Fibroblast of skin of right quadriceps (primary cell): ENCODE measurements at regions not wholly inside any gene's neighbourhood (a gene's known extent, or its start where the extent isn't known, plus 50 kb on each side); places are given as distances from the start of the nearest gene placed in this dataset.

Experiments used
- DNase-seq: peaks from one replicate; pipeline ENCODE4 v3.0.0-alpha.2; 2013

- DNase-seq = peak; percentile 86
Measured at GRCh38 chr7:47690902-47691558, 109.1 kb upstream of the TNS3 start.

- no peak for DNase-seq
Measured at GRCh38 chr7:47689558-47689957, 107.6 kb upstream of the TNS3 start.

DNA sequence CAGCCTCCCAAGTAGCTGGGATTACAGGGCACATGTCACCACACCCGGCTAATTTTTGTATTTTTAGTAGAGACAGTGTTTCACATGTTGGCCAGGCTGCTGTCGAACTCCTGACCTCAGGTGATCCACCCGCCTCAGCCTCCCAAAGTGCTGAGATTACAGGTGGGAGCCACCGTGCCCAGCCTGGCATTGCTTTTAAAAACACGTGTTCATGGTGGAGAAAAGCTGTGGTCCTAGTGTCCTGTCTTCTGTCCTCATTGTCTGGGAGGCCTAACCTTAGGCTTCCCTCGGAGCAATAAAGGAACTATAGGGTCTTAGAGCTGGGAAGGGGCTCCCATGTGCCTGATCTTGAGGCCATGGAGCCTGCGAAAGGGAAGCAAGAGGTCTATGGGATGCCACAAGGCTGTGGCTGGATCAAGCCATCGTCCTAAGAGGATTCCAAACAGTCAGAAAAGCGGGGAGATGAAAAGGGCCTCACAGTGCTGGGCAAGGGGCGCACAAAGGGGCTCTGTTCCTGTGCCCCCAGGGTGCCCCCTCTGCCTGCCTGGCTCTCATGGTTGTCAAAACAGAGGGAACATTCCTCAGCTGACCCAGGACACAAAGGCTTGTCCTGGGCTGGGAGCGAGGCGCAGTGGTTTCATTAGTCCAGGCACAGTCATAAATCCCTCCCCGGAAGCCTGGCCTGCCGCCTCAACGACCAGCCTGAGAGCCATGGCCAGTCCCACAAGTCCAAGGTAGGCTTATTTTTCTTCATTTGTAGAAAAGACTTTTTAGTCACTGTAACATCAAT is 106.6 kb upstream of the TNS3 start:
- no peak for DNase-seq

DNA sequence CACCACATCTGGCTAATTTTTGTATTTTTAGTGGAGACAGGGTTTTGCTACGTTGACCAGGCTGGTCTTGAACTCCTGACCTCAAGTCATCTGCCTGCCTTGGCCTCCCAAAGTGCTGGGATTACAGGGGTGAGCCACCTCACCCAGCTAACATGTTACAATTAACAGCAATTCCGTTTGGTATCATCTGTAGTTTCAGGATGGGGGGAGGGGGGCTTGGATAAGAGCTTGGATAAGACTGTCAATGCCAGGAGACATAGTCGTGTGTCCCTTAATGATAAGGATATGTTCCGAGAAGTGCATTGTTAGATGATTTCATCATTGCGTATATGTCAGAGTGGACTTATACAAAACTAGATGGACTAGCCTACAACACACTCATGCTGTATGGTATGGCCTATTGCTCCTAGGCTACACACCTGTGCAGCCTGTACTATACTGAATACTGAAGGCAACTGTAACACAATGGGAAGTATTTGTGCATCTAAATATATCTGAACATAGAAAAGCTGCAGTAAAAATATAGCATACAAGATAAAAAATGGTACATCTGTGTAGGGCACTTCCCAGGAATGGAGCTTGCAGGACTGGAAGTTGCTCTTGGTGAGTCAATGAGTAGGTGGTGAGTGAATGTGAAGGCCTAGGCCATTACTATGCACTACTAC is 103.9 kb upstream of the TNS3 start:
- DNase-seq = peak; percentile 52

DNA sequence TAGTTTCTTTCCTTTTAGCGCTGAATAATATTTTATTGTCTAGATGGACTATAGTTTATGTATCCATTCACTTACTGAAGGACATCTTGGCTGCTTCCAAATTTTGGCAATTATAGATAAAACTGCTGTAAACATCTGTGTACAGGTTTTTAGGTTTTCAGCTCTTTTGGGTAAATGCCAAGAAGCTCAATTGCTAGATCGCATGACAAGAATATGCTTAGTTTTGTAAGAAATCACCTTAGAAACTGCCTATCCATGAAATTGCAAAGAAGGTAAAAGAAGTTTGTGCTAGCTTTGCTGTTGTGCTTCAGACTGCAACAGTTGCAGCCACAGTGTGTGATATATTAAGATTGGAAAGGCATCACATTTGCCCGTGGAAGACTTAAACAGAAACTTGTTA is 103.2 kb upstream of the TNS3 start:
- no peak for DNase-seq

DNA sequence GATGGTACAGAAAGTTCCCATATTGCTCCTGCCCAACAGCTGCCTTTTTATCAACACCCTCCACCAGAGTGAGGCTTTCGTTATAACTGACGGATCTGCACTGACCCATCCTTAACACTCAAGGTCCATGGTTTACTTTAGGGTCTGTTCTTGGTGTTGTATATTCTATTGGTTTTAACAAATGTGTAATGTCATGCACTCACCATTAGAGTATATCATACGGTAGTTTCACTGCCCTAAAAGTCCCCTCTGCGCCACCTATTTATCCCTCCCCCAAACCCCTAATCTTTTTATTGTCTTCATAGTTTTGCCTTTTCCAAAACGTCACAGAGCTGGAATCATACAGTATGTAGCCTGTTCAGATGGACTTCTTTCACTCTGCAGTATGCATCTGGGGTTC is 102.8 kb upstream of the TNS3 start:
- DNase-seq = no peak

DNA sequence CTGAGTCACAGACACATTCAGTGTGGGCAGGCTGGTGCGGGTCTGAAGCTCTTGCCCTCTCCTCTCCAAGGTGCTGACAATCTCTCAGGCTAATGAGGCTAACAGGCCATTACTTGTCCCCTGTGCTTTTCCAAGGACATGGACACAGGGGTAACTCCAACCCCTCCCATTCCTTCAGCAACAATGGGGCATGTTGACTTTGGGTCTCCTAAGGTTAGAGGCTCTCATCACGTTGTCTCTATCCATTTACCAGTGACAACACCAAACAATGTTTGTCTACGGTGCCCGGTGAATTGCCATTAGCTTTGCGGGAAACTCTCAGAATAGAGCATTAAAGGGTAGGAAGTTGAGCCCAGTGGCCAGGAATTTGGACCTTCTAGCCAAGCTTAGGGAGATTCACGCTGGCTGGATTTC is 101.6 kb upstream of the TNS3 start:
- DNase-seq = no peak

DNA sequence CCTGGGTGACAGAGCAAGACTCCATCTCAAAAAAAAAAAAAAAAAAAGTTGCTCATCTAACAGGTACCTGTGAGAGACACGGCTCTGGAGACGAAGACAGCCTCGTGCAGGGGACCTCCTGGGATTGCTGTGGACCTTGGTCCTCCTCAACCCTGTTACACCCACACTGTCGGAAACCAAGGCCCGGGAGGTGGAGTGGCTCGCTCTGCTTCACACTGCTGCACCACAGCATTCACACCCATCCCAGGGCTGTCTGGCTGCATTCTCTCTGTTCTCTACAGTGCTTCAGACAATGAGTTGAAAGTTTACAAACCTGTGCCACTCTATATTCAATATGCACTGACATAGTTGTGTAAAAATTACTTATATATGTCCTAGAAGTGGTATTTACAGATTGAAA is 101.0 kb upstream of the TNS3 start:
- DNase-seq = no peak

DNA sequence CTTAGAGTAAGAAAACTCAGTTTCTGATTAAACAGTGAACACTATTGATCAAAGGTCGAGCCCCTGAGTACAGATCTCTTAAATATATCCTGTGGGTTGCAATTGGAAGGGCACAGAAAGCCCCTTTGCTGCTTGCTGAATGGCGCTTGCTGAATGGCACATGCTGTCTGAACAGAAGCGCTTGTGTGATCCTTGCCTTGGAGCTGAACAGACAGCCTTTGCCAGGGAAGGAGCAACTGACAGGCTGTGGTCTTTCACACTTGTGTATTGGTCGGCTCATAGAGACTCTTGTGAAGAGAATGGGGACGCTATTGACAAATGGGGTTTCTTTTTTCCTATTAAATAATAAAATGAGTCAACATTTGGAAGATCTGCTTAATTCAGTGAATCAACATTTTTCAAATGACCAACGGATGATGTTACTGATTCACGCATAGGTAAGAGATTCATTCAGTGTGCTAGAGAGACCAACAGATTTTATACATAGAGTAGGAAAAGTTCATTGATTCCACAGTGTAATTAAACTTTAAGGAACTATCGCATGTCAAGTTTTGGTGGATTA is 99.4 kb upstream of the TNS3 start:
- no peak for DNase-seq

- DNase-seq = no peak
Measured at GRCh38 chr7:47678641-47679380, 96.9 kb upstream of the TNS3 start.

DNA sequence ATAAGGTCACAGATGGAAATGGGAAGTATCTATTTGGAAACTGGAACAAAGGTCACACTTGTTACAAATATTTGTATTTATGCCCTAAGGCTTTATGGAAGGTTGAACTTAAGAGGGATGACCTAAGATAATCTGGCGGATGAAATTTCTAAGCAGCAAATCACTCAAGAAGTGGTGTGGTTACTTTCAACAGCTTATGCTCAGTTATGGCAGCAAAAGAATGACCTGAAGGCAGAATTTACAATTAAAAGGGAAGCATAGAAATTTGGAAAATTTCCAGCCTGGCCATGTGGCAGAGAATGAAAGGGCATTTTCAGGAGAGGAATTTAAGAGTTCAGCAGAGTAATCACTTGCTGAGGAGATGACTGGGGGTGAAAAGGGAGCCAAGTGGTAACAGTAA is 95.8 kb upstream of the TNS3 start:
- peak; percentile 37 for DNase-seq

DNA sequence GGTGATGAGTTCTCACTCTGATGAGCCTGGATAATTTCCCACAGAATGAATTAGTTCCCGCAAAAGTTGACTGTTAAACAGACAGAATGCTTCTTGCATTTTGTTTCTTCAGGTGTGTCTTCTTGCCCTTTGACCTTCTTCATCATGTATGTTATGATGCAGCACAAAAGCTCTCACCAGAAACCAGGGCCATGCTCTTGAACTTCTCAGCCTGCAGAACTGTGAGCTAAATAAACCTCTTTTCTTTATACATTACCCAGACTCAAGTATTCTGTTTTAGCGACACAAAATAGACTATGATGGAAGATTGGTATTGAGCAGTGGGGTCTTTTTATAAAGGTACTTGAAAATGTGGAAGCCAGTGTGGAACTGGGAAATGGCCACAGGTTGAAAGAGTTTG is 95.2 kb upstream of the TNS3 start:
- DNase-seq = no peak

- no peak for DNase-seq
Measured at GRCh38 chr7:47672977-47673381, 91.1 kb upstream of the TNS3 start.

DNA sequence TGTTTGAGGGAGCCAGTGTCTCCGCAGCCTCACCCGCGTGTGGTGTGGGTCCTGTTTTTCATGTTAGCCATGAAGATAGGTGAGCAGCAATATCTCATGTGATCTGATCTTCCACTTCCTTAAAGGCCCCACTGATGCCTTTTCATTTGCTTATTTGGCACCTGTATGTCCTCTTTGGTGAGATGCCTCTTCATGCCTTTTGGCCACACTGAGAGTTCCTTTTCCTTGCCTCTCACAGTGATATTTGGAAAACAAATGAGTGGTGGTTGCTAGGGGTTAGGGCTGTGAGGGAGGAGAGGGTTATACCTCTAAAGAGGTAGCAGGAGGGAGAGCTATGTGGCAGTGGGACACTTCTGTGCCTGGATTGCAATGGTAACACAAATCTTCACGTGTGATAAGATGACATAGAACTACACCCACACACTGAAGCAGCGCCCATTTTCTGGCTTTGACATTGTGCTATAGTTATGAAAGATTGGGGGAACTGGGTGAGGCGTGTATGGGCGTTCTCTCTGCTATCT is 90.4 kb upstream of the TNS3 start:
- DNase-seq = no peak

DNA sequence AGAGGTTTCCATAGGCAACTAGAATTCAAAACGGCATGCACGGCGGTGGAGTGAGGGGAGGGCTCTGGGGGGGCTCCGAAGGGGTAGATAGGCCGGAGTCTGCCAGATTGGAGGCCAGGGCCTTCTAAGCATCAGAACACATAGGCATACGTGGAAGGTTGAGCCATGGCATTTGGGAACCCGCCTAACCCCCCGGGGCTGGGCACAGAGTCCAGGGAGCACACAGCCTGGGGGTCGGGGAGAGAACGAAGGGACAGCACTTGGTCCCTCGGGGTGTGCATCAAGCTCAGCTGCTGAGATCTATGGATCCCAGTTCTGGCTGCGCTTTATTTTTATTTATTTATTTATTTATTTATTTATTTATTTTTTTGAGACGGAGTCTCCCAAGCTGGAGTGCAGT is 89.4 kb upstream of the TNS3 start:
- DNase-seq = no peak

GRCh38 chr7:47670729-47671128 is 88.8 kb upstream of the TNS3 start:
- no peak for DNase-seq

- DNase-seq = peak; percentile 79
Measured at GRCh38 chr7:47669901-47670384, 88.0 kb upstream of the TNS3 start.

DNA sequence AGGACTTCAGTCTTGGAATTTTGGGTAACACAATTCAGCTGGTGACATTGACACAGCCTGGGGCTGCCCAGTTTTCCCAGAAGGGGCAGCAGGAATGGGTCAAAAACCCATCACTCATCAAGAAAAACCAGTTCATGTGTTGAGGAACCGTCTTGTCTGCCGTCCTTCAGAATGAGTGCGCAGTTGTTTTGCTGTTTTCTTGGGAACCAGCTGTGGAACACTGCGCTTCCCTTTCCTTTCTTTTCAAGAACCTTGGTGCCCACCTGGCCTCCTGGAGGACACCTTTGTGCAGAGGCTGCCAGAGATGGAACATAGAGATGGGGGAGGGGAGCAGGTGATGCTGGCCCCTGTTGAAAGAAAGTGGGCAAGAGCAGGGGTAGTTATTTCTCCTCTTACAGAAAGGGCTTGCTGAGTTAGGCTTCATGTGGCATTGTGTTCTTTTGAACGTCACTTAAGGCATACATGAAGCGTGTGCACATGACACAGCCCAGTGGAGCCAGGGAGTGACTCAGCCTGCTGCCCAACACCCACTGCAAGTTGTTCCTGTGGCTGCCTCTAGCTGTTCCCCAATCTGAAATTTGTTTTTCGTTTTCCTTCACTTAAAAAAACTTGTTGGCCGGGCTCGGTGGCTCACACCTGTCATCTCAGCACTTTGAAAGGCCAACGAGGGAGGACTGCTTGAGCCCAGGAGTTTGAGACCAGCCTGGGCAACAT is 87.4 kb upstream of the TNS3 start:
- DNase-seq = peak; percentile 93

DNA sequence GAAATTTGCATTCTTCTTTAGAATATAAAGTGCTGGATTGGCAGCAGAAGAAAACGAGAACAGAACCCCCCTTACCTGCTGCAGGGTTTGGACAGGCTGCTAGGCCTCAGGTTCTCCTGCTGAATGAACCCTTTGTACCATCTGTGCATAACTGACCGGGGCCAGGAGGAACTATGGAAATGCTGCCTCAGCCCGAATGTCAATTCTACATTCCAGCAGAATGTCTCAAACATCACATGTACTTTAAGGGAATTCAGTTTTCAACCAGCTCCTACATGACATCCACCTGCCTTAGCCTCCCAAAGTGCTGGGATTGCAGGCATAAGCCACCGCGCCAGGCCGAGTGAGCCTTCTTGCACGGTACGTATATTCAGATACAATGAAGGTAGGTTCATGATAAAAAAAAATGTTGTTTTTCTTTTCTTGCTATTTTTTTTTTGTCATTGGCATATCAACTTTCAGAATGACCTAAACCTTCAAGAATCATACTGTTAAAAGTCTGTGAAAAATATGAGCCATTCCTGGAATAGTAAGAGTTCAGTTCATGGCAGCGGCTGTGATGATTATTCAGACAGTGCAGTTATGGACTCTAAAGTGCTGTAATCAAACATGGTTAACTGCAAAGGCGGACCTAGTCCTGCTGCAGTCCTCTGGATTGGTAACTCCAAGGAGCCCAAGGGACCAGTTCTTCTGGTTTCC is 84.4 kb upstream of the TNS3 start:
- peak; percentile 60 for DNase-seq

- no peak for DNase-seq
Measured at GRCh38 chr7:47664650-47665195, 82.8 kb upstream of the TNS3 start.

GRCh38 chr7:47663851-47664250 is 81.9 kb upstream of the TNS3 start:
- no peak for DNase-seq
